ENCODE measurements at regions not wholly inside any gene's neighbourhood (a gene's known extent, or its start where the extent isn't known, plus 50 kb on each side); places are given as distances from the start of the nearest gene placed in this dataset.

DNA sequence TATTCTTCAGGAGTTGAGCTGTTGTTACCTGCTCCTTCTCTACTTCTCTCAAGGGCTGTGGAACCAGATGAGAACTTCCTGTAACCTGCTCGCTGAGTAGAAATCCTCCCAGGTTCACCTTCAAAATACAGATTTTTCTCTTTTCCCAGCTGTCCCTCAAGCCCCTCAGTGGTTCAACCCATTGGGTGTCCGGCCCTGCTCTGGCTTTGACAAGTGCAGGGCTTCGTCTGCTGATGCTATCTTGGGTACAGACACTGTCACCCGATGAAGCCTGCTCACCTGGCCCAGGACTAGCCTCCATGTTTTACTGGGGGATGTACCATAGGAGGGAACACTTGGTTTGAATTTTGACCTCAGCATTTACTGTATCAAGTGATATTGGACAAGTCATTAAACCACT lies 490.4 kb downstream of the IRX1 start:
- no peak overlapping the region for H3K4me3 ChIP-seq (ENCODE audit: control insufficient read depth, low read depth, low read length)
- TF ChIP-seq, protein P1, sequence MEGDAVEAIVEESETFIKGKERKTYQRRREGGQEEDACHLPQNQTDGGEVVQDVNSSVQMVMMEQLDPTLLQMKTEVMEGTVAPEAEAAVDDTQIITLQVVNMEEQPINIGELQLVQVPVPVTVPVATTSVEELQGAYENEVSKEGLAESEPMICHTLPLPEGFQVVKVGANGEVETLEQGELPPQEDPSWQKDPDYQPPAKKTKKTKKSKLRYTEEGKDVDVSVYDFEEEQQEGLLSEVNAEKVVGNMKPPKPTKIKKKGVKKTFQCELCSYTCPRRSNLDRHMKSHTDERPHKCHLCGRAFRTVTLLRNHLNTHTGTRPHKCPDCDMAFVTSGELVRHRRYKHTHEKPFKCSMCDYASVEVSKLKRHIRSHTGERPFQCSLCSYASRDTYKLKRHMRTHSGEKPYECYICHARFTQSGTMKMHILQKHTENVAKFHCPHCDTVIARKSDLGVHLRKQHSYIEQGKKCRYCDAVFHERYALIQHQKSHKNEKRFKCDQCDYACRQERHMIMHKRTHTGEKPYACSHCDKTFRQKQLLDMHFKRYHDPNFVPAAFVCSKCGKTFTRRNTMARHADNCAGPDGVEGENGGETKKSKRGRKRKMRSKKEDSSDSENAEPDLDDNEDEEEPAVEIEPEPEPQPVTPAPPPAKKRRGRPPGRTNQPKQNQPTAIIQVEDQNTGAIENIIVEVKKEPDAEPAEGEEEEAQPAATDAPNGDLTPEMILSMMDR (conservative IDR thresholded peaks at IDR 0.05; ENCODE audit: control insufficient read depth, insufficient read depth, low read depth, low read length), result no peak
- DNase-seq (ENCODE audit: low read depth), result no peak

DNA sequence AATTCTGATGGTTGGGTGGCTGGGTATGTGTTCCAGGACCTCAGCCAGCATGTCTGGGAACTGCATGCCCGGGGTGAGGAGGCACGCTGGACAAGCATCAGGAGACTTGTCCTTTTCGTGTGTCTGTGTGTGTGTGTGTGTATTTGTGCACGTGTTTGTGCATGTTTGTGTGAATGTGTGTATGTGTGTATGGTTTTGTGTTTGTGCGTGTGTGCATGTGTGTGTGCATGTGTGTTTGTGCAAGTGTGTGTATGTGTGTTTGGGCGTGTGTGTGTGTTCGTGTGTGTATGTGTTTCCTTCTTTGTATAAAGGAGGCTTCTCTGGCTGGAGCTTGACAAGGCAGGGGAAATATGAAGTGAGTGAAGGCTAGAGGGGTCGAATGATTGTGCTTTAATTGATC lies 491.5 kb downstream of the IRX1 start:
- DNase-seq (ENCODE audit: low read depth), result no peak
- H3K4me3 ChIP-seq (ENCODE audit: control insufficient read depth, low read depth, low read length), result no peak overlapping the region
- TF ChIP-seq, protein P1 (conservative IDR thresholded peaks at IDR 0.05; ENCODE audit: control insufficient read depth, insufficient read depth, low read depth, low read length), result no peak

DNA sequence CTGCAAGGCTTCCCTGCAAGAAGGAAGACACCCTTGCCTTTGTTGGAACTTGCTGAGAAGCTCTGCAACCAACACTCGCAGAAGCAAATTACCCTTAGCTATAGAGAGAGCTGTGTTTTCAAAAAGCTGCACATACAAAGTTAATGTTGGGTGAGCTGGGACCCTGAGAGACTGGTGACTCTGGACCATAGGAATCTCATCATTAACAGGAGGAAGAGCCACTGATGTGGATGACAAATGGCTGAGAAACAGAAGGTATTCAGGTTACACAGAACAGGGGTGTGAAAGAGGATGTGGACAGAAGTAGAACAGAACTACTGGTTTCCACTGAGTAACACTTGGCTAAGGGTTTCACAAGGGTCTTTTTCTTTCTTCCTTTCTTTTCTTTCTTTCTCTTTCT lies 493.5 kb downstream of the IRX1 start:
- DNase-seq (ENCODE audit: low read depth), result no peak
- H3K4me3 ChIP-seq (ENCODE audit: control insufficient read depth, low read depth, low read length), result no peak overlapping the region
- TF ChIP-seq, protein P1 (conservative IDR thresholded peaks at IDR 0.05; ENCODE audit: control insufficient read depth, insufficient read depth, low read depth, low read length), result no peak

DNA sequence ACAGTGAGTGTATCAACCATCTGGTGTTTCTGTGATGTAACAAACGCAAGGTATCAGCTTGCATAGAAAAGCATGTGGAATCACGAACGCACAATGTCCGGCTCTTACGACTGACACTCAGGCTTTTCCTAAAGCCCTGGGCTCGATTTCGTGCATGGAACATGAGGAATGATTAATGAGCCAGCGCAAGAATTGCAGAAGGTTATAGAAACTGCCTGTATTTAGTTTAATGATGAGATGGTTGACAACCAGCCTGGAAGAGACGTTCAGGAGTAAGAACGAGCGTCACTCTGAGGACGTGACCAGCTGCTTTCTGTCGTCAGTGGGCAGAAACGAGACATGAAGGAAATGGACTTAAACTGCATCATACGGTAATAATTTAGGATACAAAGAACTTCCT lies 497.6 kb downstream of the IRX1 start:
- no peak for DNase-seq (ENCODE audit: low read depth)
- TF ChIP-seq, protein P1 (conservative IDR thresholded peaks at IDR 0.05; ENCODE audit: control insufficient read depth, insufficient read depth, low read depth, low read length), result no peak
- H3K4me3 ChIP-seq (ENCODE audit: control insufficient read depth, low read depth, low read length), result no peak overlapping the region

DNA sequence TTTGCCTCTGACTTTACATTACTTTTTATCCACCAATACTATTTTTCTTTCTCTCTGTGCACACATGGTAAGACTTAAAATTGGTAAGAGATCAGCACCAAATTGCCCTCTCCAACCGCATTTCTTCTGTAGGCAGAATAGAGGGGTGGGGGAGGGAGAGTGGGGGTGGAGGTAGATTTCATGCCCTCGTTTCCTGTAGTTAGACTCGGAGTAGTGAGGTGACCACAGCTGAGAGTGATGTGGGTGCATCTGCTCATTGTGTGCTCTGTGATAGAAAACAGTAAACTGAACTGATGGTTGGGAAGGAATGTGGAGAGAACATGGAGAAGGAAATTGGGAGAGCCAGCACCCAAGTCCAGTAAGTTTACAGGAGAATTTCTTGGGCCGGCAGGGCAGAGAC lies 498.3 kb downstream of the IRX1 start:
- TF ChIP-seq, protein P1 (conservative IDR thresholded peaks at IDR 0.05; ENCODE audit: control insufficient read depth, insufficient read depth, low read depth, low read length), result no peak
- DNase-seq (ENCODE audit: low read depth), result no peak
- no peak overlapping the region for H3K4me3 ChIP-seq (ENCODE audit: control insufficient read depth, low read depth, low read length)

DNA sequence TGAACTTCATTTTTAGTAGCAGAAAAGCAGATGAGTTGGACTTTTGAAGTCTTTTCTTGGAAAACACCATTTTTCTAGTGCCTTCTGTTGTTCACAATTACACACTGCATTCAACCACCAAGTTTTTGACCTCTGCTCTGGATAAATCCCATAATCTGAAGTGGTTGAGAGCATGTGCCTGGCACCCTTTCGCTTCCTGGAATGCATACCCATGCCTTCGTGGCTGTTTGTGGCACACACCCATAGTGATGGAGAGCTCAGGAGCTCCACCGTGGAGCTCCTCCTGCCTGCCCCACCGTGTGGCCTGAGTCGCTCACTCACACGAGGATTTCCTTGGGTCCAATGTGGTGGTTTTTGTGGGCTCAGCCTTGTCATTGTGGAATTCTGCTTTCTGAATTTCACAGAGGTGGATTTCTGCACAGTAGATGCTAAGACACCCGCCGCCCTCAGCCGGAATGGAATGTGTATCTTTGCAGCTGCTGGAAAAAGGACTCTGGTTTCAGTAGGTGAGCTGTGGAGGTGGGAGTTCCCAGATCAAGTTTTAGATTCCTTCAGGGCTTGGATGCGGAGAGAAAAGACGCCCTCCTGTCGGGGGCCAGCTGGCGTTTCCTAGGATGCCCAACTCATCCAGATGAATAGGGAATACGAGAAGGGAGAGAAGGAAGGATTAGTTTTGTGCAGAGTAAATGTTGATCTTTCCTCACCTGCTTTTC lies 500.4 kb downstream of the IRX1 start:
- no peak for DNase-seq (ENCODE audit: low read depth)
- TF ChIP-seq, protein P1 (conservative IDR thresholded peaks at IDR 0.05; ENCODE audit: control insufficient read depth, insufficient read depth, low read depth, low read length), result no peak
- H3K4me3 ChIP-seq (ENCODE audit: control insufficient read depth, low read depth, low read length), result no peak overlapping the region

DNA sequence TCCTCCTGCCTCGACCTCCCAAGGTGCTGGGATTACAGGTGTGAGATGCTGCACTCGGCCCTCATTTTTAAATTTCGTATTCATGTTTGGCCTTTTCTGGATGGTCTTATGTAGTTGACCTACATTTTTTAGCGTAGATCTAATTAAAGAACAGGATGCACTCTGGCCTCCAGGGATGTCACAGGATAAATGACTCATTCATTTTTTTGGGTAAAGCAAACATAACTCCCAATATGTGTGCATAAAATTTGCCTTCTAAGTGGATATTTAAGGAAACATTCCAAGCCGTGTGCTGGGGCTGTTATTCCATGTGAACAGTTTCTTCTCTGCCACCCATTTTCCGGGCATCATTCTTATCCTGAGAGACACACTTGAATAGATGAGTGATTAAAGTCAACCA lies 501.6 kb downstream of the IRX1 start:
- TF ChIP-seq, protein P1 (conservative IDR thresholded peaks at IDR 0.05; ENCODE audit: control insufficient read depth, insufficient read depth, low read depth, low read length), result no peak
- H3K4me3 ChIP-seq (ENCODE audit: control insufficient read depth, low read depth, low read length), result no peak overlapping the region
- DNase-seq (ENCODE audit: low read depth), result no peak
